Ishikawa (cell line): ENCODE measurements at regions not wholly inside any gene's neighbourhood (a gene's known extent, or its start where the extent isn't known, plus 50 kb on each side); places are given as distances from the start of the nearest gene placed in this dataset.

ENCODE experiments used
- CEBPB ChIP-seq: IDR thresholded peaks from 2 replicates; pipeline ENCODE4 v1.6.1; 2012
- CREB1 ChIP-seq: IDR thresholded peaks from 2 replicates; pipeline ENCODE4 v1.6.1; 2012; ENCODE audit warnings: low read depth
- EGR1 ChIP-seq: IDR thresholded peaks from 2 replicates; pipeline ENCODE4 v1.6.1; 2012
- EP300 ChIP-seq: IDR thresholded peaks from 2 replicates; pipeline ENCODE4 v1.6.1; 2012; ENCODE audit warnings: borderline replicate concordance
- FOXM1 ChIP-seq: IDR thresholded peaks from 2 replicates; pipeline ENCODE4 v1.6.1; 2012; ENCODE audit warnings: low read depth, borderline replicate concordance
- NFIC ChIP-seq: IDR thresholded peaks from 2 replicates; pipeline ENCODE4 v1.6.1; 2012
- RAD21 ChIP-seq: IDR thresholded peaks from 2 replicates; pipeline ENCODE4 v1.6.1; 2012; ENCODE audit warnings: low read depth
- TAF1 ChIP-seq: IDR thresholded peaks from 2 replicates; pipeline ENCODE4 v1.6.1; 2012; ENCODE audit warnings: low read depth, mild to moderate bottlenecking
- TCF12 ChIP-seq: IDR thresholded peaks from 2 replicates; pipeline ENCODE4 v1.6.1; 2012; ENCODE audit warnings: low read depth
- TEAD4 ChIP-seq: IDR thresholded peaks from 2 replicates; pipeline ENCODE4 v1.6.1; 2012
- YY1 ChIP-seq: IDR thresholded peaks from 2 replicates; pipeline ENCODE4 v1.6.1; 2012; ENCODE audit warnings: low read depth
- ZBTB7A ChIP-seq: IDR thresholded peaks from 2 replicates; pipeline ENCODE4 v1.6.1; 2012; ENCODE audit warnings: low read depth
- TF ChIP-seq, protein P1 (sequence below): IDR thresholded peaks from 2 replicates; pipeline ENCODE4 v1.6.1; 2012; ENCODE audit warnings: low read depth, mild to moderate bottlenecking
- TF ChIP-seq, protein P2 (sequence below): IDR thresholded peaks from 2 replicates; pipeline ENCODE4 v1.6.1; 2012
- TF ChIP-seq, protein P3 (sequence below): IDR thresholded peaks from 2 replicates; pipeline ENCODE4 v1.6.1; 2012

DNA sequence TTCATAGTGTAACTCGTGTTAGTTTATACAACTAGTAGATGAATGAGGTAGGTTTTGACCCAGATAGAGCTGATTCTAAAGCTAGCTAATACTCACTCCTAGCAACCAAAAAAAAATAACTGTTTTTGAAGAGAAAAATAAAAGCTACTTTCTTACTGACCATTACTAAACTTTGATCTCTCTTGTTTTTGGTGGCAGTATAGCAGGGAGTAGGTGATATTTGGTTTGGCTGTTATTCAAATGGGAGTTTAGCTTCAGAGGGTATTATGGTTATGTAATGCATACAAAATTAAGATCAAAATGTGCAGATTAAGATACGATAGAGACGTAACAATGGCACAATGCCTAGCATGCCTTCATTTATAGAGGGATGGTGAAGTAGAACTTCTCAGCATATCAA, 1104.5 kb downstream of the PCDH19 start:
- TF ChIP-seq RAD21: no peak
- no peak for TF ChIP-seq YY1
- TF ChIP-seq EP300: no peak
- TF ChIP-seq, protein P1, sequence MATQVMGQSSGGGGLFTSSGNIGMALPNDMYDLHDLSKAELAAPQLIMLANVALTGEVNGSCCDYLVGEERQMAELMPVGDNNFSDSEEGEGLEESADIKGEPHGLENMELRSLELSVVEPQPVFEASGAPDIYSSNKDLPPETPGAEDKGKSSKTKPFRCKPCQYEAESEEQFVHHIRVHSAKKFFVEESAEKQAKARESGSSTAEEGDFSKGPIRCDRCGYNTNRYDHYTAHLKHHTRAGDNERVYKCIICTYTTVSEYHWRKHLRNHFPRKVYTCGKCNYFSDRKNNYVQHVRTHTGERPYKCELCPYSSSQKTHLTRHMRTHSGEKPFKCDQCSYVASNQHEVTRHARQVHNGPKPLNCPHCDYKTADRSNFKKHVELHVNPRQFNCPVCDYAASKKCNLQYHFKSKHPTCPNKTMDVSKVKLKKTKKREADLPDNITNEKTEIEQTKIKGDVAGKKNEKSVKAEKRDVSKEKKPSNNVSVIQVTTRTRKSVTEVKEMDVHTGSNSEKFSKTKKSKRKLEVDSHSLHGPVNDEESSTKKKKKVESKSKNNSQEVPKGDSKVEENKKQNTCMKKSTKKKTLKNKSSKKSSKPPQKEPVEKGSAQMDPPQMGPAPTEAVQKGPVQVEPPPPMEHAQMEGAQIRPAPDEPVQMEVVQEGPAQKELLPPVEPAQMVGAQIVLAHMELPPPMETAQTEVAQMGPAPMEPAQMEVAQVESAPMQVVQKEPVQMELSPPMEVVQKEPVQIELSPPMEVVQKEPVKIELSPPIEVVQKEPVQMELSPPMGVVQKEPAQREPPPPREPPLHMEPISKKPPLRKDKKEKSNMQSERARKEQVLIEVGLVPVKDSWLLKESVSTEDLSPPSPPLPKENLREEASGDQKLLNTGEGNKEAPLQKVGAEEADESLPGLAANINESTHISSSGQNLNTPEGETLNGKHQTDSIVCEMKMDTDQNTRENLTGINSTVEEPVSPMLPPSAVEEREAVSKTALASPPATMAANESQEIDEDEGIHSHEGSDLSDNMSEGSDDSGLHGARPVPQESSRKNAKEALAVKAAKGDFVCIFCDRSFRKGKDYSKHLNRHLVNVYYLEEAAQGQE: no peak
- TF ChIP-seq, protein P2, sequence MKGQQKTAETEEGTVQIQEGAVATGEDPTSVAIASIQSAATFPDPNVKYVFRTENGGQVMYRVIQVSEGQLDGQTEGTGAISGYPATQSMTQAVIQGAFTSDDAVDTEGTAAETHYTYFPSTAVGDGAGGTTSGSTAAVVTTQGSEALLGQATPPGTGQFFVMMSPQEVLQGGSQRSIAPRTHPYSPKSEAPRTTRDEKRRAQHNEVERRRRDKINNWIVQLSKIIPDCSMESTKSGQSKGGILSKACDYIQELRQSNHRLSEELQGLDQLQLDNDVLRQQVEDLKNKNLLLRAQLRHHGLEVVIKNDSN: no peak
- no peak for TF ChIP-seq FOXM1
- TF ChIP-seq CREB1: no peak
- TF ChIP-seq TCF12: no peak
- TF ChIP-seq NFIC: no peak
- TF ChIP-seq TAF1: no peak
- TF ChIP-seq, protein P3, sequence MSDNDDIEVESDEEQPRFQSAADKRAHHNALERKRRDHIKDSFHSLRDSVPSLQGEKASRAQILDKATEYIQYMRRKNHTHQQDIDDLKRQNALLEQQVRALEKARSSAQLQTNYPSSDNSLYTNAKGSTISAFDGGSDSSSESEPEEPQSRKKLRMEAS: no peak
- no peak for TF ChIP-seq TEAD4
- TF ChIP-seq ZBTB7A: no peak
- no peak for TF ChIP-seq CEBPB
- TF ChIP-seq EGR1: no peak

DNA sequence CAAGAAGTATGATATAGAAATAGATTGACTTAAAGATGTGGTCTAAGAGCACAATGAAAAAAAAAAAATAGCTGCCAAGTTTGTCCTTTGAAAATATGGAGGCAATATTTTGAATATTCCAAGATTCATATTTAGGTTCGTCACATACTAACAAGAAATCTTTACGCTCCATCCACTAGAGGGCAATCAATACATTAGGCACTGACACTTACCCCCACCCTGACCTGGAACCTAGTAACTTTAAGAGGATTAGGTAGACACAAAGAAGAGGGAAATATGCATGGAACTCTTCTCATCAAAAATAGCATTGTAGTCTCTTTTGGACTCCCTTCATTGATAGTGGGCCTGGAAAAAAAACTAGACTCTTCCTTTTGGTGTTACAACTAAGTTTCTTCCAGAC, 1108.1 kb downstream of the PCDH19 start:
- TF ChIP-seq TAF1: no peak
- TF ChIP-seq YY1: no peak
- TF ChIP-seq RAD21: peak; percentile 54
- no peak for TF ChIP-seq CEBPB
- TF ChIP-seq, protein P3: no peak
- TF ChIP-seq CREB1: no peak
- TF ChIP-seq FOXM1: no peak
- no peak for TF ChIP-seq TEAD4

DNA sequence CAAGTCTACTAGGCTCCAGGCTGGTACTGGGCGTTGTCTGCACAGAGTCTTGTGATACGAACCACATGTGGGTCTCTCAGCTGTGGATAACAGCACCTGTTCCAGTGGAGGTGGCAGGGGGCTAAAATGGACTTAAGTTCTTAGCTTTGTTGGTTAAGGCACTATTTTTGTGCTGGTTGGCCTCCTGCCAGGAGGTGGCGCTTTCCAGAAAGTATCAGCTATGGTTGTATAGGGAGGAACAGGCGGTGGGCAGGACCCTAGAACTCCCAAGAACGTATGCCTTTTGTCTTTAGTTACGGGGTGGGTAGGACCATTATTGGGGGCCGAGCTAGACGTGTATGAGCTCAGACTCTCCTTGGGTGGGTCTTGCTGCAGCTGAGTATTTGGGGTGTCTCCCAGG, 1138.4 kb downstream of the PCDH19 start:
- TF ChIP-seq EGR1 (no peak), NFIC (no peak), TCF12 (no peak), YY1 (no peak), TEAD4 (no peak)
- TF ChIP-seq, protein P3: no peak
- TF ChIP-seq, protein P1: no peak
- TF ChIP-seq, protein P2: no peak

DNA sequence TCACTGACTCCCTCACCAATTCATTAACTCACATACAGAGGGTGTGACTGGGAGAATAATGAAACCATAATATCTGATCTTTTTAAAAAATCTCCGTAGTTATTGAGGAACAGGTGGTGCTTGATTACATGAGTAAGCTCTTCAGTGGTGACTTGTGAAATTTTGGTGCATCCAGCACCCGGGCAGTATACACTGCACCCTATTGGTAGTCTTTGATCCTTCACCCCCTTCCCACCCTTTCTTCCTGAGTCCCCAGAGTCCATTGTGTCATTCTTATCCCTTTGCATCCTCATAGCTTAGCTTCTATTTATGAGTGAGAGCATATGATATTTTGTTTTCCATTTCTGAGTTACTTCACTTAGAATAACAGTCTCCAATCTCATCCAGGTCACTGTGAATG, 1143.8 kb downstream of the PCDH19 start:
- TF ChIP-seq, protein P2: no peak
- TF ChIP-seq EGR1 (no peak), TAF1 (no peak), ZBTB7A (no peak)
- TF ChIP-seq, protein P3: no peak

DNA sequence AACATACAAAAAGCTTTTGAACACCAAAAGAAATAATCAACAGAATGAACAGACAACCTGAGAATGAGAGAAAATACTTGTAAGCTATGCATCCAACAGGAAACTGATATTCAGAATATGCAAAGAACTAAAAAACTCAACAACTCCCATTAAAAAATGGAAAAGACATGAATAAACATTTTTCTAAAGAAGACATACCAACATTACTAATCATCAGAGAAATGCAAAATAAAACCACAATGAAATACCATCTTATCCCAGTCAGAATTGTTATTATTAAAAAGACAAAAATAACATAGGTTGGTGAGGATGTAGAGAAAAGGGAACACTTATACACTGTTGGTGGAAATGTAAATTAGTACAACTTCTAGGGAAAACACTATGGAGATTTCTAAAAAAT, 1161.9 kb downstream of the PCDH19 start:
- no peak for TF ChIP-seq EP300
- TF ChIP-seq TCF12: no peak
- no peak for TF ChIP-seq CEBPB
- TF ChIP-seq NFIC: no peak
- TF ChIP-seq, protein P3: no peak
- no peak for TF ChIP-seq TAF1
- no peak for TF ChIP-seq RAD21
- TF ChIP-seq TEAD4: no peak
- TF ChIP-seq, protein P1: no peak
- no peak for TF ChIP-seq EGR1
- TF ChIP-seq YY1: no peak
- TF ChIP-seq FOXM1: no peak
- TF ChIP-seq, protein P2: no peak
- TF ChIP-seq ZBTB7A: no peak
- no peak for TF ChIP-seq CREB1
